ENCODE measurements at regions not wholly inside any gene's neighbourhood (a gene's known extent, or its start where the extent isn't known, plus 50 kb on each side); places are given as distances from the start of the nearest gene placed in this dataset.
"Not testable (repeated sequence)": the region's sequence is repeated elsewhere in the genome, so short reads cannot be mapped to it uniquely, and the experiment has no call there.

DNA sequence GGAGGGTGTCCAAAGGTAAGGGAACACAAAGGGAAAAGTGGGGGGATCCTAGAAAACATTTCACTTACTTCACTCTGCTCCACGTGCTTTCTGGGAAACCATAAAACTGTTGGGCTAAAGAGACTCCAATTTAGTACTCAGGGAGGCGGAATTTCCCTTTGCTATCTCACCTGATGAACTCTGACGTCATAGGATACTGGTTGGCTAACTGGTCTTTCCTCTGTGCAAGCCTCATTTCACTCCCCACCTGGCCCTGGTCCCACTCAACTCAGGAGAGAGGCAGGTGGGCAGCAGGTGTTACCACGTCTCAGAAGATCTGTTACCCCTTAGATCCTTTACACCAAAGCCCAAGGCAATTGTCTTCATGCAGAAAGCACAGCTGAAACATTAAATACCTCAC, 51.8 kb upstream of the PMAIP1 start:
- 73 to 83% methylated on average over 4 of the region's 4 CpGs for WGBS, 2 donors
- no peak for TF ChIP-seq POLR2A (IDR thresholded peaks at IDR 0.05)
- TF ChIP-seq, protein P1, sequence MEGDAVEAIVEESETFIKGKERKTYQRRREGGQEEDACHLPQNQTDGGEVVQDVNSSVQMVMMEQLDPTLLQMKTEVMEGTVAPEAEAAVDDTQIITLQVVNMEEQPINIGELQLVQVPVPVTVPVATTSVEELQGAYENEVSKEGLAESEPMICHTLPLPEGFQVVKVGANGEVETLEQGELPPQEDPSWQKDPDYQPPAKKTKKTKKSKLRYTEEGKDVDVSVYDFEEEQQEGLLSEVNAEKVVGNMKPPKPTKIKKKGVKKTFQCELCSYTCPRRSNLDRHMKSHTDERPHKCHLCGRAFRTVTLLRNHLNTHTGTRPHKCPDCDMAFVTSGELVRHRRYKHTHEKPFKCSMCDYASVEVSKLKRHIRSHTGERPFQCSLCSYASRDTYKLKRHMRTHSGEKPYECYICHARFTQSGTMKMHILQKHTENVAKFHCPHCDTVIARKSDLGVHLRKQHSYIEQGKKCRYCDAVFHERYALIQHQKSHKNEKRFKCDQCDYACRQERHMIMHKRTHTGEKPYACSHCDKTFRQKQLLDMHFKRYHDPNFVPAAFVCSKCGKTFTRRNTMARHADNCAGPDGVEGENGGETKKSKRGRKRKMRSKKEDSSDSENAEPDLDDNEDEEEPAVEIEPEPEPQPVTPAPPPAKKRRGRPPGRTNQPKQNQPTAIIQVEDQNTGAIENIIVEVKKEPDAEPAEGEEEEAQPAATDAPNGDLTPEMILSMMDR (IDR thresholded peaks at IDR 0.05) = no peak
- Histone ChIP-seq H3K27me3 (no peaks in the 10 kb centered on the region), H3K36me3 (ENCODE audit: low read depth, missing control alignments) (no peaks in the 10 kb centered on the region), H3K4me1 (no peaks in the 10 kb centered on the region), H3K4me3 (no peak overlapping the region), H3K27ac (no peak overlapping the region), H3K9me3 (no peaks in the 10 kb centered on the region)
- intact Hi-C loops (cut with DNase I; ENCODE audit: low total_unique reads) = no loop called here
- no peak for DNase-seq

DNA sequence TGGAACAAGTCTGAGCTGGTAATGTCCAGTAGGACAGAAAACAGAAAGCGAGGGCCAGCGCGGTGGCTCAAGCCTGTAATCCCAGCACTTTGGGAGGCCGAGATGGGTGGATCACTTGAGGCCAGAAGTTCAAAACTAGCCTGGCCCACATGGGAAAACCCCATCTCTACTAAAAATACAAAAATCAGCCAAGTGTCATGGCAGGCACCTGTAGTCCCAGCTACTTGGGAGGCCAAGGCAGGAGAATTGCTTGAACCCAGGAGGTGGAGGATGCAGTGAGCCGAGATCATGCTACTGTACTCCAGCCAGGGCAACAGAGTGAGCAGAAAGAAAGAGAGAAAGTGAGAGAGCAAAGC, 52.3 kb upstream of the PMAIP1 start:
- WGBS, 2 donors = 75 to 93% methylated on average over 5 of the region's 5 CpGs

DNA sequence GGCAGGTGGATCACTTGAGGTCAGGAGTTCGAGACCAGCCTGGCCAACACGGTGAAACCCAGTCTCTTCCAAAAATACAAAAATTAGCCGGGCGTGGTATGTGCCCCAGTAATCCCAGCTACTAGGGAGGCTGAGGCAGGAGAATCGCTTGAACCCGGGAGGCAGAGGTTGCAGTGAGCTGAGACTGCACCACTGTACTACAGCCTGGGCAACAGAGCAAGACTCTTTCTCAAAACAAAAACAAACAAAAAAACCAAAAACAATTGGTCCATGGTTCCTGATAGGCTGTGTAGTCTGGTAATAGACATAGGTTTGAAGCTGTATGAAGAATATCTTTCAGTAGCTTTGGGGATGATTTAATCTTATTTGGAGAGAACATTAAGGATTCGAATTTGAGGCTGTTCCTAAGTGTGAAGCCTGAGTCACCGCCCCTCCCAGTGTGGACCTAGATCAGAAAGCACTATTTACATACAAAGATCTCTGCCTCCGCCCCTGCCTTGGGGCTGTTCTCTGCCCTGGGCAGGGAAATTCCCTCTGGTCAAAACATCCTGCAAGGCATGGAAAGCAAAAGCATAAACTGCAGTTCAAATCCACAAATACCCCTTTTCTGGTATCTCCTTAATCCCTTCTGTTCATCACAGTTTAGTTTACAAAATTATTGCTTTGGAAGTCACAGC, 52.8 kb upstream of the PMAIP1 start:
- no peaks in the 10 kb centered on the region for H3K36me3 ChIP-seq (ENCODE audit: low read depth, missing control alignments)
- H3K27ac ChIP-seq = no peak overlapping the region
- no peak overlapping the region for H3K4me3 ChIP-seq
- no peaks in the 10 kb centered on the region for H3K4me1 ChIP-seq
- 80 to 90% methylated on average over 9 of the region's 9 CpGs for WGBS, 2 donors
- TF ChIP-seq, protein P1 (IDR thresholded peaks at IDR 0.05) = no peak
- TF ChIP-seq POLR2A (IDR thresholded peaks at IDR 0.05) = no peak
- DNase-seq = no peak
- no peaks in the 10 kb centered on the region for H3K9me3 ChIP-seq
- H3K27me3 ChIP-seq = no peaks in the 10 kb centered on the region
- intact Hi-C loops (cut with DNase I; ENCODE audit: low total_unique reads) = no loop called here

More for the DNA sequence above, 52.3 kb upstream of the PMAIP1 start:
- H3K4me3 ChIP-seq; intact Hi-C loops (cut with DNase I; ENCODE audit: low total_unique reads); H3K36me3 ChIP-seq (ENCODE audit: low read depth, missing control alignments); H3K4me1 ChIP-seq; H3K9me3 ChIP-seq; H3K27ac ChIP-seq; DNase-seq; H3K27me3 ChIP-seq: not testable (repeated sequence)

DNA sequence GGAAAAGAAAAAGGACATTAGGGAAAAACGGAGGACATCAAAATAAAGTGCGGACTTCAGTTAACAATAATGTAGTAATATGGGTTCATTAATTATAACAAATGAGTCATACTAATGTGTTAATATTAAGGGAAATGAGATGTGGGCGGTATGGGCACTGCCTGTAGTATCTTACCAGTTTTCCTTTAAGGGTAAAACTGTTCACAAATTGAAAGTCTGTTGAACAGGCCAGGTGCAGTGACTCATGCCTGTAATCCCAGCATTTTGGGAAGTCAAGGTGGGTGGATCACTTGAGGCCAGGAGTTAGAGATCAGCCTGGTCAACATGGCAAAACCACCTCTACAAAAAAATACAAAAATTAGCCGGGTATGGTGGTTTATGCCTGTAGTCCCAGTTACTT, 56.8 kb upstream of the PMAIP1 start:
- WGBS, 2 donors = 88 to 98% methylated on average over 3 to 4 of the region's 4 CpGs
- H3K9me3 ChIP-seq = no peaks in the 10 kb centered on the region
- TF ChIP-seq, protein P1 (IDR thresholded peaks at IDR 0.05) = no peak
- TF ChIP-seq POLR2A (IDR thresholded peaks at IDR 0.05) = no peak
- no peak overlapping the region for H3K4me3 ChIP-seq
- DNase-seq = no peak
- no peaks in the 10 kb centered on the region for H3K4me1 ChIP-seq
- intact Hi-C loops (cut with DNase I; ENCODE audit: low total_unique reads) = no loop called here
- H3K36me3 ChIP-seq (ENCODE audit: low read depth, missing control alignments) = no peaks in the 10 kb centered on the region
- no peak overlapping the region for H3K27ac ChIP-seq
- no peaks in the 10 kb centered on the region for H3K27me3 ChIP-seq

GRCh38 chr18:59839931-59840685, 59.7 kb upstream of the PMAIP1 start:
- Histone ChIP-seq H3K4me3 (no peak overlapping the region), H3K36me3 (ENCODE audit: low read depth, missing control alignments) (no peaks in the 10 kb centered on the region), H3K27me3 (no peaks in the 10 kb centered on the region), H3K4me1 (no peaks in the 10 kb centered on the region), H3K27ac (no peak overlapping the region), H3K9me3 (no peaks in the 10 kb centered on the region)
- TF ChIP-seq POLR2A (IDR thresholded peaks at IDR 0.05) = no peak
- TF ChIP-seq, protein P1 (IDR thresholded peaks at IDR 0.05) = peak in 1 of 3 experiments; percentile 17
- 71% methylated on average over 5 of the region's 5 CpGs for WGBS, 2 donors
- no peak for DNase-seq
- intact Hi-C loops (cut with DNase I; ENCODE audit: low total_unique reads) = no loop called here
